GM18511 (cell line): ENCODE measurements at regions not wholly inside any gene's neighbourhood (a gene's known extent, or its start where the extent isn't known, plus 50 kb on each side); places are given as distances from the start of the nearest gene placed in this dataset.

Experiments
- ATAC-seq: cut with Tn5 transposase; IDR thresholded peaks from one replicate; pipeline ENCODE4 v1.9.1; 2021; ENCODE audit warnings: mild to moderate bottlenecking, moderate library complexity; ENCODE audit not compliant: unreplicated experiment

- ATAC-seq, result peak; percentile 100
Observed at GRCh38 chr3:189041482-189042090, 130.2 kb upstream of the TPRG1 start.

GRCh38 chr3:189042832-189043231 is 128.9 kb upstream of the TPRG1 start:
- no peak for ATAC-seq

GRCh38 chr3:189049458-189050236 is 122.1 kb upstream of the TPRG1 start:
- no peak for ATAC-seq

GRCh38 chr3:189053322-189053721 is 118.4 kb upstream of the TPRG1 start:
- ATAC-seq, result no peak

- ATAC-seq, result no peak
Observed at GRCh38 chr3:189056646-189057335, 115.0 kb upstream of the TPRG1 start.

GRCh38 chr3:189057369-189057768 is 114.4 kb upstream of the TPRG1 start:
- no peak for ATAC-seq

GRCh38 chr3:189058071-189058470 is 113.7 kb upstream of the TPRG1 start:
- no peak for ATAC-seq

GRCh38 chr3:189070965-189071364 is 100.8 kb upstream of the TPRG1 start:
- ATAC-seq, result no peak

GRCh38 chr3:189071446-189071845 is 100.3 kb upstream of the TPRG1 start:
- peak; percentile 91 for ATAC-seq

GRCh38 chr3:189076449-189076848 is 95.3 kb upstream of the TPRG1 start:
- no peak for ATAC-seq

- no peak for ATAC-seq
Observed at GRCh38 chr3:189080745-189081144, 91.0 kb upstream of the TPRG1 start.

GRCh38 chr3:189082666-189083427 is 88.9 kb upstream of the TPRG1 start:
- no peak for ATAC-seq

- ATAC-seq, result no peak
Observed at GRCh38 chr3:189084620-189085019, 87.2 kb upstream of the TPRG1 start.

- ATAC-seq, result no peak
Observed at GRCh38 chr3:189092547-189092946, 79.2 kb upstream of the TPRG1 start.

- ATAC-seq, result no peak
Observed at GRCh38 chr3:189094539-189094938, 77.2 kb upstream of the TPRG1 start.

- ATAC-seq, result no peak
Observed at GRCh38 chr3:189096092-189096491, 75.7 kb upstream of the TPRG1 start.

- no peak for ATAC-seq
Observed at GRCh38 chr3:189099031-189099471, 72.7 kb upstream of the TPRG1 start.

- ATAC-seq, result no peak
Observed at GRCh38 chr3:189099505-189100290, 72.1 kb upstream of the TPRG1 start.

- no peak for ATAC-seq
Observed at GRCh38 chr3:189100866-189101265, 70.9 kb upstream of the TPRG1 start.

GRCh38 chr3:189101594-189101993 is 70.2 kb upstream of the TPRG1 start:
- ATAC-seq, result no peak
